Mucosa of descending colon (tissue), 3 donors: ENCODE measurements at regions not wholly inside any gene's neighbourhood (a gene's known extent, or its start where the extent isn't known, plus 50 kb on each side); places are given as distances from the start of the nearest gene placed in this dataset.

Experiments
- ATAC-seq: fragments of 200-7000 bp; cut with Tn5 transposase; one replicate; pipeline ENCODE4 v1.9.1; 2020; ENCODE audit warnings: mild to moderate bottlenecking, moderate library complexity
- DNase-seq, 3 donors: peaks; one replicate each; pipeline ENCODE4 v3.0.0-alpha.2; 2020
- H3K36me3 ChIP-seq: fragments of 200-600 bp; one replicate; pipeline ENCODE4 v1.8.0; 2021; ENCODE audit warnings: low read depth, mild to moderate bottlenecking
- H3K4me1 ChIP-seq: fragments of 200-600 bp; one replicate; pipeline ENCODE4 v1.8.0; 2021; ENCODE audit warnings: low read depth, mild to moderate bottlenecking
- H3K4me3 ChIP-seq: fragments of 200-600 bp; one replicate; pipeline ENCODE4 v1.8.0; 2021; ENCODE audit warnings: mild to moderate bottlenecking
- H3K9me3 ChIP-seq: fragments of 200-600 bp; one replicate; pipeline ENCODE4 v1.8.0; 2021; ENCODE audit warnings: mild to moderate bottlenecking
- intact Hi-C, 2 donors: fragments of 100-400 bp; cut with DNase I in 1 of 2; cut with micrococcal nuclease in 1 of 2; formaldehyde crosslinking; loops; one replicate each; pipeline versions ENCODE4 v1.11.0 to v1.11.1; 2022; cut with DNase I, micrococcal nuclease
- TF ChIP-seq, protein P1 (sequence below): fragments of 200-600 bp; IDR thresholded peaks from one replicate; pipeline ENCODE4 v1.8.0; 2022; ENCODE audit warnings: antibody characterized with exemption, mild to moderate bottlenecking
- donor health status: DM: no; HTN: no; CAD: no; lungs with moderate emphysema.
- donor health status: DM: no; HTN: no; CAD: no.
- donor health status: DM: no; HTN: yes; CAD: no.

DNA sequence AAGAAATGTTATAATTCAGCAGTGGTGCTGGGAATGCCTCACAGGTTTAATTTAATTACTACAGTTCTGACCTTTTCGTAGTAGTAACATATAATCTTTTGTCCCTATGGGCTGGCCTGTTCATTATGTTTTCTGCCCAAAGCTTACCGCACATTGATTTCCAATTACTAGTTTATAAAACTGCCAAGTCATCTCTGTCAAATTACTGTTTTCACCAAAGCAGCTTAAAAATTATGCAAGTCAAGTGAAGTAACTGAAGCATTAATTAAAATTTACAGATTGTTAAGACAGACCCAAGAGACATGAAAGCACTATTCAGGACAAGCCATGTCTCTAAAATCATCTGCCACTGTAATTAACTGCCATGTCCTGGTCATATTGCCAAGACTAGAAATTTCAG is 93.9 kb upstream of the FTMT start:
- TF ChIP-seq, protein P1, sequence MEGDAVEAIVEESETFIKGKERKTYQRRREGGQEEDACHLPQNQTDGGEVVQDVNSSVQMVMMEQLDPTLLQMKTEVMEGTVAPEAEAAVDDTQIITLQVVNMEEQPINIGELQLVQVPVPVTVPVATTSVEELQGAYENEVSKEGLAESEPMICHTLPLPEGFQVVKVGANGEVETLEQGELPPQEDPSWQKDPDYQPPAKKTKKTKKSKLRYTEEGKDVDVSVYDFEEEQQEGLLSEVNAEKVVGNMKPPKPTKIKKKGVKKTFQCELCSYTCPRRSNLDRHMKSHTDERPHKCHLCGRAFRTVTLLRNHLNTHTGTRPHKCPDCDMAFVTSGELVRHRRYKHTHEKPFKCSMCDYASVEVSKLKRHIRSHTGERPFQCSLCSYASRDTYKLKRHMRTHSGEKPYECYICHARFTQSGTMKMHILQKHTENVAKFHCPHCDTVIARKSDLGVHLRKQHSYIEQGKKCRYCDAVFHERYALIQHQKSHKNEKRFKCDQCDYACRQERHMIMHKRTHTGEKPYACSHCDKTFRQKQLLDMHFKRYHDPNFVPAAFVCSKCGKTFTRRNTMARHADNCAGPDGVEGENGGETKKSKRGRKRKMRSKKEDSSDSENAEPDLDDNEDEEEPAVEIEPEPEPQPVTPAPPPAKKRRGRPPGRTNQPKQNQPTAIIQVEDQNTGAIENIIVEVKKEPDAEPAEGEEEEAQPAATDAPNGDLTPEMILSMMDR = no peak
- H3K36me3 ChIP-seq = no peaks in the 10 kb centered on the region
- ATAC-seq (no peak), DNase-seq (no peak)
- H3K9me3 ChIP-seq = no peaks in the 10 kb centered on the region
- no peaks in the 10 kb centered on the region for H3K4me1 ChIP-seq
- intact Hi-C loops = no loop called here
- no peak overlapping the region for H3K4me3 ChIP-seq

DNA sequence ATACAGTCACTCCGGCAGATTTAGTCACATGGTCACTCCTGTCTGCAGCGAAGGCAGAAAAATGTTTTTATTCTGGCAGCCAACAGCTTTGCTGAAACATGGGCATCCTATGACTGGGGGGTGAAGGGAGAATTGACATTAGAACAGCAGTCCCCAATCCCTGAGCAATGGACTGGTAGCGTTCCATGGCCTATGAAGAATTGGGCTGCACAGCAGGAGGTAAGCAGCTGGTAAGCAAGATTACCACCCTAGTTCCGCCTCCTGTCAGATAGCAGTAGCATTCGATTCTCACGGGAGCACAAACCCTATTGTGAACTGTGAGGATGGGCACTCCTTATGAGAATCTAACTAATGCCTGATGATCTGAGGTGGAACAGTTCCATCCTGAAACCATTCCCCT is 93.1 kb upstream of the FTMT start:
- Histone ChIP-seq H3K4me3 (no peak overlapping the region), H3K4me1 (no peaks in the 10 kb centered on the region), H3K36me3 (no peaks in the 10 kb centered on the region), H3K9me3 (no peaks in the 10 kb centered on the region)
- TF ChIP-seq, protein P1 = no peak
- DNase-seq = no peak
- intact Hi-C loops = no loop called here
- no peak for ATAC-seq

- TF ChIP-seq, protein P1 = no peak
- no peak for ATAC-seq
- intact Hi-C loops = no loop called here
- H3K4me3 ChIP-seq = no peak overlapping the region
- H3K9me3 ChIP-seq = no peaks in the 10 kb centered on the region
- DNase-seq = no peak
- H3K36me3 ChIP-seq = no peaks in the 10 kb centered on the region
- no peaks in the 10 kb centered on the region for H3K4me1 ChIP-seq
Observed at GRCh38 chr5:121762426-121762825, 89.3 kb upstream of the FTMT start.

- TF ChIP-seq, protein P1 = no peak
- H3K4me3 ChIP-seq = no peak overlapping the region
- H3K9me3 ChIP-seq = no peaks in the 10 kb centered on the region
- DNase-seq (no peak), ATAC-seq (no peak)
- no peaks in the 10 kb centered on the region for H3K4me1 ChIP-seq
- intact Hi-C loops = no loop called here
- no peaks in the 10 kb centered on the region for H3K36me3 ChIP-seq
Observed at GRCh38 chr5:121763665-121764064, 88.0 kb upstream of the FTMT start.

GRCh38 chr5:121780406-121780805 is 71.3 kb upstream of the FTMT start:
- DNase-seq = no peak
- Histone ChIP-seq H3K4me3 (no peak overlapping the region), H3K4me1 (no peaks in the 10 kb centered on the region), H3K36me3 (no peaks in the 10 kb centered on the region), H3K9me3 (no peaks in the 10 kb centered on the region)
- no peak for ATAC-seq
- TF ChIP-seq, protein P1 = no peak
- intact Hi-C loops = no loop called here

DNA sequence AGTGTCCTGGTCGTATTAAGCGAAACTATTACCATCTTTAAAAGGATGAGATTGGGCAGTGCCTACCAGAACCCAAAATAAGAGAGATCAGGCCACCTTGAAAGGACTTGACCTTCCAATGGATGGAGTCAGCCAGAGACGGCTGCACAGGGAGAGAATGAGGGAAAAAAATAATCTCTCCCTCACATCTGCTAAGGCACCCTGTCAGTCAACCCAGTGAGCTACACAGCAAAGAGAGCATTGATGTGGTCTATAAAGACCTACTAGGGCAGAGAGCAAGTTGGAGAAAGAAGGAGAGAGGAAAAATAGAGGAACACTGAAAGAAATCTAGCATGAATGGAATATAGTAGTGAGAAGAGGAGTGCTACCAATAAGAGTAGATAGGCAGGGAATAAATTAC is 68.0 kb upstream of the FTMT start:
- intact Hi-C loops = no loop called here
- H3K9me3 ChIP-seq = no peaks in the 10 kb centered on the region
- H3K36me3 ChIP-seq = no peaks in the 10 kb centered on the region
- no peaks in the 10 kb centered on the region for H3K4me1 ChIP-seq
- no peak overlapping the region for H3K4me3 ChIP-seq
- TF ChIP-seq, protein P1 = no peak
- no peak for DNase-seq
- ATAC-seq = no peak
